ENCODE measurements at regions not wholly inside any gene's neighbourhood (a gene's known extent, or its start where the extent isn't known, plus 50 kb on each side); places are given as distances from the start of the nearest gene placed in this dataset.

DNA sequence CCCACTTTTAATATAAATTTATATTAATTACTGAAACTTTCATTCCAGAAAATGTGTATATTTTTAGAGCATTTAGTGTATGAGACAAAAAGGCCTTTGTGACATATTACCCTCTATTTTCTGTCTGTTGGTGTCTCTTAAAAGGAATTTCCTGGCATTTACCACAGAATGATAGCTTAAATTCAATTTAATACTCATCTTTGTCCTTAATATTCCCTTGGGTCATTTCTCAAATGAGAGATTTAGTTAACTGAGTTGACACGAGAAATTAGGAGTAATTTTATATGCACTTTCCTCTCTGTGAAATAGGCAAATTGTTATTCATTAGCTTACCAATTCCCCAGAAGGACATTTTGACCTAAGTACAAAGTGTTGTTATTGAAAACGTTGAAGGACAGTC is 101.7 kb upstream of the CTTNBP2 start:
- Mint-ChIP-seq H3K9me3 (peaks cover 5% of the 10 kb centered on the region), H3K4me3 (no peak overlapping the region), H3K36me3 (ENCODE audit: low read depth) (peaks cover 3% of the 10 kb centered on the region), H3K4me1 (peaks cover 5% of the 10 kb centered on the region), H3K27me3 (ENCODE audit: low read depth, poor library complexity) (peaks cover 4% of the 10 kb centered on the region), H3K27ac (no peak overlapping the region)
- TF ChIP-seq, protein P1, sequence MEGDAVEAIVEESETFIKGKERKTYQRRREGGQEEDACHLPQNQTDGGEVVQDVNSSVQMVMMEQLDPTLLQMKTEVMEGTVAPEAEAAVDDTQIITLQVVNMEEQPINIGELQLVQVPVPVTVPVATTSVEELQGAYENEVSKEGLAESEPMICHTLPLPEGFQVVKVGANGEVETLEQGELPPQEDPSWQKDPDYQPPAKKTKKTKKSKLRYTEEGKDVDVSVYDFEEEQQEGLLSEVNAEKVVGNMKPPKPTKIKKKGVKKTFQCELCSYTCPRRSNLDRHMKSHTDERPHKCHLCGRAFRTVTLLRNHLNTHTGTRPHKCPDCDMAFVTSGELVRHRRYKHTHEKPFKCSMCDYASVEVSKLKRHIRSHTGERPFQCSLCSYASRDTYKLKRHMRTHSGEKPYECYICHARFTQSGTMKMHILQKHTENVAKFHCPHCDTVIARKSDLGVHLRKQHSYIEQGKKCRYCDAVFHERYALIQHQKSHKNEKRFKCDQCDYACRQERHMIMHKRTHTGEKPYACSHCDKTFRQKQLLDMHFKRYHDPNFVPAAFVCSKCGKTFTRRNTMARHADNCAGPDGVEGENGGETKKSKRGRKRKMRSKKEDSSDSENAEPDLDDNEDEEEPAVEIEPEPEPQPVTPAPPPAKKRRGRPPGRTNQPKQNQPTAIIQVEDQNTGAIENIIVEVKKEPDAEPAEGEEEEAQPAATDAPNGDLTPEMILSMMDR (IDR thresholded peaks at IDR 0.05), result no peak
- DNase-seq, result no peak

DNA sequence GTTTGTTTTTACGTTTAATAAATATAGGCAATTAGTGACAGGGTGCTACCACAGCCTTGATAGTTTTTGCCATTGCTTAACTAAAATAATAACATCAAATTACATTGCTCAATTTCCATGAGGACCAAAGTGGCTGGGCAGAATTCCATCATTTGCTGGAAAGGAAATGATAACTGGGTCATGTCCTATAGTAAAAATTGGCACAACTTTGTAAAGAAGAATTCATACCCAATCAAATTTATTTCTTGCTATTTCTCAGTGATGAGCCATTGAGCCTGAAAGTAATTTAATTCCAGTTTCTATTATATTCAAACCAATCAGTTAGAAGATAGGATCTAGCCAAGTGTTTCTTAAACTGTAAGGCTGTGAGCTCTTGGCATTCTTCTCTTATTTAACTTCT is 102.2 kb upstream of the CTTNBP2 start:
- Mint-ChIP-seq H3K27ac (no peak overlapping the region), H3K36me3 (ENCODE audit: low read depth) (peaks cover 3% of the 10 kb centered on the region), H3K9me3 (peaks cover 4% of the 10 kb centered on the region), H3K4me3 (no peak overlapping the region), H3K27me3 (ENCODE audit: low read depth, poor library complexity) (peaks cover 4% of the 10 kb centered on the region), H3K4me1 (peaks cover 9% of the 10 kb centered on the region)
- TF ChIP-seq, protein P1 (IDR thresholded peaks at IDR 0.05), result no peak
- DNase-seq, result no peak

DNA sequence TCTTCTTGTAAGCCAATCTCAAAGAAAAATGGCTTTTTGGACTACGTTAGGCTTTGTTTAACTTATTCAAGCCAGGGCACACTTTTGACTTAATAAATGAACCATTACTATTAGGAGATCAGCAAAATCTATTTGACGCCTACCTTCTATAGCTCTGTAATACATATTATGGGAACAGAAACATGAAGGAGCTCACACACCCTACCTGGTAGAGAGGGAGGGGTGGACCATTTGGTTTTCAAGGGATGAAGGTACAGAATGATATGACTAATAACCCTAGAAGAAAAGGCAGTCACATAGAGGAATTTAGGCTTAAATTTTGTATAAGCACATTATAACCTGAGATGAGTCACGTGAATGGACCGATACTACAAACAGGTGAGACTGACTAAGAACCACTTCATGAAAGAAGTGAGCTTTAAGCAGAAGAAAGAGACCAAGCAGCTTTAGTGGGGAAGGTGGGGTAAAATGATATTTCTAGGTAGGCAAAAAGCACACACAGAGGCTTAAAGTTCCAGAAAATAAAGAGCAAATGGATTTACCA is 106.8 kb upstream of the CTTNBP2 start:
- Mint-ChIP-seq H3K27me3 (ENCODE audit: low read depth, poor library complexity) (no peaks in the 10 kb centered on the region), H3K36me3 (ENCODE audit: low read depth) (peaks cover 4% of the 10 kb centered on the region), H3K9me3 (peaks cover 5% of the 10 kb centered on the region), H3K4me1 (peaks cover 33% of the 10 kb centered on the region), H3K4me3 (no peak overlapping the region), H3K27ac (peak overlapping the region; percentile 53)
- DNase-seq, result no peak
- TF ChIP-seq, protein P1 (IDR thresholded peaks at IDR 0.05), result no peak

DNA sequence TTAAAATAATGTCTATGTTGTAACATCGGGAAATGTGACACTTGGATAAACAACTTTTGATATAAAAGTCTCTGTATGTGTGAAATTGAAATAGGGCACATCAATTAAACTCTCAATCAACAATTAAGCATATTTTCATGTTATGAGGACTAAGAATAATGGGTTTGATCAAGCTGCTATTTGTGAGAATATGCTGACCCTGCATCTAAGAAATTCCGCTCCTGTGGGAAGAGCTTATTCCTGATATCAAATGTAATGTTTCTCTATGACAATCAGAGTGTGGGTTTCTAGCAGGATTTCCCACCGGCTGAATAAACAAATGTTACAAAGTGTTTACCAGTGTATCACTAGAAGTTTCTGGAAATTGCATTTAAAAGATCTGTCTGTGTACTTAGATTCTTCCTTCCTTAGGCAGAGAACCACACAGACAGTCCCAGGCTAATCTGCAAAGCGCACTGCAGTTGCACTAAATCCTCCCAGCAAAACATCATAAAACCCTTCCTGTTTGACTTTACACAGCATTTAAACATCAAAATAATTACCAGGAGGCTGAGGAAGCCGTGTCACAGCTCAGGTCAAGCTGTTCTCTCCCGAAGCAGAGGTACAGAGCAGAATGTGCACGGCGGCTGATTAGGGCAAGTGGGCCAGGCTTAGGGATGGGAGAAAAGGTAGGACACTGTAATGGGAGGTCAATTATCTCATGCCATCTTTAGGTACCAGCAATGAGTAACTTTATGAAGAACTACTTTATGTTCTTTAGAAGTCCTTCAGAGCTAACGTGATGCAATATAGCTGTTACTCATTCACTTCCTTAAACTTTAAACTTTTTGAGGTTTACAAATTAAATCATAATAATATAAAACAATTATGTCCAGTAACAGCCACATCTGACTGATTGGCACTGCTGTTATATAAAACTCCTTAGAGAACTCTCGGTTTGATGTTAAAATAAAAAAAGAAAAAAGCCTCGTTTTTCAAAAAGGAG is 109.1 kb upstream of the CTTNBP2 start:
- TF ChIP-seq, protein P1 (IDR thresholded peaks at IDR 0.05), result no peak
- H3K27ac Mint-ChIP-seq, result peak overlapping the region; percentile 90
- H3K27me3 Mint-ChIP-seq (ENCODE audit: low read depth, poor library complexity), result no peaks in the 10 kb centered on the region
- H3K9me3 Mint-ChIP-seq, result peaks cover 8% of the 10 kb centered on the region
- peaks cover 33% of the 10 kb centered on the region for H3K4me1 Mint-ChIP-seq
- DNase-seq, result no peak
- H3K36me3 Mint-ChIP-seq (ENCODE audit: low read depth), result peaks cover 4% of the 10 kb centered on the region
- peak overlapping the region; percentile 51 for H3K4me3 Mint-ChIP-seq

DNA sequence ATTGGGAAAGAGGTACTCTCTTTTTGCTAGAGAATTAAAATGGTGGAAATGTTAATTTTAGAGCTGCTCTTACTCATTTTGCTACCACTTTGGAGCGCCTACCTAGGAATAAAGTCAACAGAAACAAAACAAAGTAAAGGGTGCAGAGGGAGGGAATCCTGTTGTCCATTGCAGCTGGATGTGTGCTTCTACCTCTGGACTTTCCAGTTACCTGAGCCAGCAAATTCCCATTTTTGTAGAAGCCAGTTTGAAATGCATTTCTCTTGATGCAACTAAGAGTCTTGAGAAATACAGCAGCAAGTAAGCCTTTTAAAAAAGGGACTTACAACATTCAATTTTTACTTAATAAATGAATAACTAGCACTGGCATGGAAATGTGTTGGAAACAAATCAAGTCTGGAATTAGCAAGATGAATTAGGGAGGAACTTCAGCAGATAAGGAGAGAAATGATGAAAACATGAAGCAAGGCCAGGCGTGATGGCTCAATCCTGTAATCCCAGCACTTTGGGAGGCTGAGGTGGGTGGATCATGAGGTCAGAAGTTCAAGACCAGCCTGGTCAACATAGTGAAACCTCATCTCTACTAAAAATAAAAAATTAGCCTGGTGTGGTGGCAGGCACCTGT is 113.5 kb upstream of the CTTNBP2 start:
- H3K4me1 Mint-ChIP-seq, result peaks cover 17% of the 10 kb centered on the region
- no peak overlapping the region for H3K4me3 Mint-ChIP-seq
- H3K9me3 Mint-ChIP-seq, result peaks cover 8% of the 10 kb centered on the region
- TF ChIP-seq, protein P1 (IDR thresholded peaks at IDR 0.05), result no peak
- peaks cover 3% of the 10 kb centered on the region for H3K27me3 Mint-ChIP-seq (ENCODE audit: low read depth, poor library complexity)
- peaks cover 4% of the 10 kb centered on the region for H3K36me3 Mint-ChIP-seq (ENCODE audit: low read depth)
- DNase-seq, result no peak
- no peak overlapping the region for H3K27ac Mint-ChIP-seq
